ENCODE measurements at regions not wholly inside any gene's neighbourhood (a gene's known extent, or its start where the extent isn't known, plus 50 kb on each side); places are given as distances from the start of the nearest gene placed in this dataset.

GRCh38 chr6:14786008-14786407 is 459.9 kb upstream of the JARID2 start:
- TF ChIP-seq PATZ1 (CRISPR knock-in tag; IDR thresholded peaks at IDR 0.05; ENCODE audit: borderline replicate concordance) (no peak), ISL1 (CRISPR knock-in tag; IDR thresholded peaks at IDR 0.05) (no peak), ARNTL (CRISPR knock-in tag; IDR thresholded peaks at IDR 0.05; ENCODE audit: borderline replicate concordance, low read depth) (no peak), TSHZ2 (CRISPR knock-in tag; IDR thresholded peaks at IDR 0.05) (no peak), ZFP3 (CRISPR knock-in tag; IDR thresholded peaks at IDR 0.05) (no peak), GLIS3 (CRISPR knock-in tag; IDR thresholded peaks at IDR 0.05) (no peak), CSDC2 (CRISPR knock-in tag; IDR thresholded peaks at IDR 0.05) (no peak), TCF4 (CRISPR knock-in tag; IDR thresholded peaks at IDR 0.05; ENCODE audit: borderline replicate concordance) (no peak), ZNF8 (CRISPR knock-in tag; IDR thresholded peaks at IDR 0.05) (no peak), BACH2 (CRISPR knock-in tag; IDR thresholded peaks at IDR 0.05; ENCODE audit: borderline replicate concordance) (no peak), ZNF70 (CRISPR knock-in tag; IDR thresholded peaks at IDR 0.05) (no peak), TOX (CRISPR knock-in tag; IDR thresholded peaks at IDR 0.05; ENCODE audit: borderline replicate concordance) (no peak)
